Mesendoderm (in vitro differentiated cells): ENCODE measurements at regions not wholly inside any gene's neighbourhood (a gene's known extent, or its start where the extent isn't known, plus 50 kb on each side); places are given as distances from the start of the nearest gene placed in this dataset.

Experiments
- DNase-seq: peaks from one replicate; pipeline ENCODE4 v3.0.0; 2013
- H2AK5ac ChIP-seq: 2 replicates; pipeline ENCODE4 v1.6.1; 2013; ENCODE audit warnings: low read length, inconsistent platforms
- H2BK120ac ChIP-seq: 2 replicates; pipeline ENCODE4 v1.6.1; 2013; ENCODE audit warnings: low read depth, mild to moderate bottlenecking, low read length, moderate library complexity, mixed read lengths
- H2BK15ac ChIP-seq: replicated peaks from 2 replicates; pipeline ENCODE4 v1.6.1; 2013; ENCODE audit warnings: low read depth, mild to moderate bottlenecking, moderate library complexity
- H2BK5ac ChIP-seq: 2 replicates; pipeline ENCODE4 v1.6.1; 2013; ENCODE audit warnings: low read length, inconsistent platforms
- H3K18ac ChIP-seq: 2 replicates; pipeline ENCODE4 v1.6.1; 2013; ENCODE audit warnings: mild to moderate bottlenecking, low read length, mixed read lengths
- H3K23ac ChIP-seq: one replicate; pipeline ENCODE4 v1.6.1; 2013; ENCODE audit warnings: low read length
- H3K27ac ChIP-seq: 2 replicates; pipeline ENCODE4 v1.5.1; 2013; ENCODE audit warnings: low read depth, mild to moderate bottlenecking, inconsistent platforms, low read length, moderate library complexity
- H3K27me3 ChIP-seq: 2 replicates; pipeline ENCODE4 v1.6.1; 2013; ENCODE audit warnings: low read length, control low read depth, mild to moderate bottlenecking, inconsistent platforms; ENCODE audit not compliant: insufficient read depth, poor library complexity
- H3K36me3 ChIP-seq: 2 replicates; pipeline ENCODE4 v1.6.1; 2013; ENCODE audit warnings: low read length, inconsistent platforms; ENCODE audit not compliant: control insufficient read depth, insufficient read depth
- H3K4ac ChIP-seq: one replicate; pipeline ENCODE4 v1.6.1; 2013; ENCODE audit warnings: low read depth, mild to moderate bottlenecking, low read length, moderate library complexity
- H3K4me1 ChIP-seq: 2 replicates; pipeline ENCODE4 v1.6.1; 2013; ENCODE audit warnings: low read depth, low read length, inconsistent platforms; ENCODE audit not compliant: control insufficient read depth
- H3K4me2 ChIP-seq: 2 replicates; pipeline ENCODE4 v1.6.1; 2013; ENCODE audit warnings: low read length
- H3K4me3 ChIP-seq: 2 replicates; pipeline ENCODE4 v1.5.1; 2013; ENCODE audit warnings: mild to moderate bottlenecking, low read length
- H3K56ac ChIP-seq: one replicate; pipeline ENCODE4 v1.6.1; 2013; ENCODE audit warnings: low read length
- H3K79me1 ChIP-seq: 2 replicates; pipeline ENCODE4 v1.6.1; 2013; ENCODE audit warnings: low read length, inconsistent platforms
- H3K79me2 ChIP-seq: 2 replicates; pipeline ENCODE4 v1.6.1; 2013; ENCODE audit warnings: mild to moderate bottlenecking, low read length; ENCODE audit not compliant: control insufficient read depth, insufficient read depth
- H3K9ac ChIP-seq: 2 replicates; pipeline ENCODE4 v1.6.1; 2013; ENCODE audit warnings: low read length, inconsistent platforms
- H4K5ac ChIP-seq: one replicate; pipeline ENCODE4 v1.6.1; 2013; ENCODE audit warnings: low read length
- H4K8ac ChIP-seq: one replicate; pipeline ENCODE4 v1.6.1; 2013; ENCODE audit warnings: low read depth, mild to moderate bottlenecking, control low read depth, low read length, moderate library complexity
- WGBS: extraction: QIAGEN DNeasy Blood & Tissue Kit; methylation state at CpG from one replicate; pipeline ENCODE4 v1.1.7; 2013; ENCODE audit warnings: low lambda C conversion rate, missing lambda C conversion rate; ENCODE audit not compliant: insufficient coverage; ENCODE audit errors: extremely low coverage; 5-methylcytosine and 5-hydroxymethylcytosine counted together

- Histone ChIP-seq H3K23ac (no peak overlapping the region), H3K56ac (no peak overlapping the region), H2BK5ac (no peak overlapping the region), H3K27me3 (no peaks in the 10 kb centered on the region), H3K4me2 (no peak overlapping the region), H4K8ac (no peak overlapping the region), H3K18ac (no peak overlapping the region), H2BK15ac (no peak overlapping the region), H3K4me1 (no peaks in the 10 kb centered on the region), H3K79me1 (no peaks in the 10 kb centered on the region), H3K79me2 (no peaks in the 10 kb centered on the region), H2AK5ac (no peak overlapping the region), H4K5ac (no peak overlapping the region), H2BK120ac (no peak overlapping the region), H3K36me3 (no peaks in the 10 kb centered on the region), H3K27ac (no peak overlapping the region), H3K4ac (no peak overlapping the region), H3K4me3 (no peak overlapping the region), H3K9ac (no peak overlapping the region)
- no CpG with 5 or more reads among the region's 3 CpGs for WGBS
- DNase-seq: no peak
Measured at GRCh38 chr7:89514970-89515369, 639.3 kb upstream of the STEAP1 start.

GRCh38 chr7:89517815-89518214, 636.5 kb upstream of the STEAP1 start:
- Histone ChIP-seq H2AK5ac (no peak overlapping the region), H3K27ac (no peak overlapping the region), H3K36me3 (no peaks in the 10 kb centered on the region), H2BK120ac (no peak overlapping the region), H3K4me2 (no peak overlapping the region), H2BK15ac (no peak overlapping the region), H3K9ac (no peak overlapping the region), H4K8ac (no peak overlapping the region), H3K23ac (no peak overlapping the region), H2BK5ac (no peak overlapping the region), H4K5ac (no peak overlapping the region), H3K4me1 (no peaks in the 10 kb centered on the region), H3K4me3 (no peak overlapping the region), H3K18ac (no peak overlapping the region), H3K4ac (no peak overlapping the region), H3K56ac (no peak overlapping the region), H3K79me2 (no peaks in the 10 kb centered on the region), H3K27me3 (no peaks in the 10 kb centered on the region), H3K79me1 (no peaks in the 10 kb centered on the region)
- no CpG with 5 or more reads among the region's 1 CpG for WGBS
- DNase-seq: no peak

GRCh38 chr7:89549768-89550167, 604.5 kb upstream of the STEAP1 start:
- Histone ChIP-seq H3K56ac (no peak overlapping the region), H3K4me2 (no peak overlapping the region), H3K23ac (no peak overlapping the region), H3K27me3 (no peaks in the 10 kb centered on the region), H2AK5ac (no peak overlapping the region), H2BK5ac (no peak overlapping the region), H3K9ac (no peak overlapping the region), H3K79me1 (no peaks in the 10 kb centered on the region), H4K5ac (no peak overlapping the region), H3K4me1 (no peaks in the 10 kb centered on the region), H3K36me3 (no peaks in the 10 kb centered on the region), H3K4ac (no peak overlapping the region), H3K79me2 (no peaks in the 10 kb centered on the region), H3K27ac (no peak overlapping the region), H4K8ac (no peak overlapping the region), H2BK120ac (no peak overlapping the region), H2BK15ac (no peak overlapping the region), H3K4me3 (no peak overlapping the region), H3K18ac (no peak overlapping the region)
- DNase-seq: peak; percentile 26
- no CpG with 5 or more reads among the region's 1 CpG for WGBS

GRCh38 chr7:89554209-89554608, 600.1 kb upstream of the STEAP1 start:
- Histone ChIP-seq H3K79me2 (no peaks in the 10 kb centered on the region), H3K79me1 (no peaks in the 10 kb centered on the region), H2AK5ac (no peak overlapping the region), H3K56ac (no peak overlapping the region), H3K18ac (no peak overlapping the region), H3K4me1 (no peaks in the 10 kb centered on the region), H3K4me2 (no peak overlapping the region), H3K4ac (no peak overlapping the region), H3K27ac (no peak overlapping the region), H2BK5ac (no peak overlapping the region), H3K36me3 (no peaks in the 10 kb centered on the region), H2BK15ac (no peak overlapping the region), H3K23ac (no peak overlapping the region), H4K8ac (no peak overlapping the region), H3K4me3 (no peak overlapping the region), H3K27me3 (no peaks in the 10 kb centered on the region), H2BK120ac (no peak overlapping the region), H4K5ac (no peak overlapping the region), H3K9ac (no peak overlapping the region)
- no CpG with 5 or more reads among the region's 5 CpGs for WGBS
- no peak for DNase-seq

- no peak overlapping the region for H3K4ac ChIP-seq
- H2BK5ac ChIP-seq: no peak overlapping the region
- no CpG with 5 or more reads among the region's 3 CpGs for WGBS
Measured at GRCh38 chr7:89559596-89559995, 594.7 kb upstream of the STEAP1 start.

GRCh38 chr7:89563597-89563996, 590.7 kb upstream of the STEAP1 start:
- H4K8ac ChIP-seq: no peak overlapping the region
- no peaks in the 10 kb centered on the region for H3K27me3 ChIP-seq
- no peaks in the 10 kb centered on the region for H3K79me1 ChIP-seq
- no peak overlapping the region for H3K4me3 ChIP-seq
- H2BK120ac ChIP-seq: no peak overlapping the region
- no peak overlapping the region for H2BK5ac ChIP-seq
- H3K18ac ChIP-seq: no peak overlapping the region
- H3K4me1 ChIP-seq: no peaks in the 10 kb centered on the region
- DNase-seq: no peak
- H2BK15ac ChIP-seq: no peak overlapping the region
- H3K79me2 ChIP-seq: no peaks in the 10 kb centered on the region
- no peak overlapping the region for H3K23ac ChIP-seq
- H3K4me2 ChIP-seq: no peak overlapping the region
- no peak overlapping the region for H2AK5ac ChIP-seq
- no CpG with 5 or more reads among the region's 1 CpG for WGBS
- no peak overlapping the region for H3K4ac ChIP-seq
- no peak overlapping the region for H3K9ac ChIP-seq
- no peak overlapping the region for H3K27ac ChIP-seq
- H3K36me3 ChIP-seq: no peaks in the 10 kb centered on the region
- no peak overlapping the region for H3K56ac ChIP-seq
- H4K5ac ChIP-seq: no peak overlapping the region

More at GRCh38 chr7:89559596-89559995, 594.7 kb upstream of the STEAP1 start:
- no peak for DNase-seq
- H2BK15ac ChIP-seq: no peak overlapping the region
- H3K27me3 ChIP-seq: no peaks in the 10 kb centered on the region
- H3K9ac ChIP-seq: no peak overlapping the region
- no peak overlapping the region for H4K8ac ChIP-seq
- no peak overlapping the region for H2BK120ac ChIP-seq
- no peaks in the 10 kb centered on the region for H3K79me1 ChIP-seq
- H3K4me2 ChIP-seq: no peak overlapping the region
- no peak overlapping the region for H3K23ac ChIP-seq
- H4K5ac ChIP-seq: no peak overlapping the region
- no peak overlapping the region for H3K18ac ChIP-seq
- no peak overlapping the region for H3K56ac ChIP-seq
- no peaks in the 10 kb centered on the region for H3K36me3 ChIP-seq
- no peaks in the 10 kb centered on the region for H3K79me2 ChIP-seq
- no peak overlapping the region for H3K4me3 ChIP-seq
- H3K27ac ChIP-seq: no peak overlapping the region
- H2AK5ac ChIP-seq: no peak overlapping the region
- no peaks in the 10 kb centered on the region for H3K4me1 ChIP-seq
